ENCODE measurements at regions not wholly inside any gene's neighbourhood (a gene's known extent, or its start where the extent isn't known, plus 50 kb on each side); places are given as distances from the start of the nearest gene placed in this dataset.

DNA sequence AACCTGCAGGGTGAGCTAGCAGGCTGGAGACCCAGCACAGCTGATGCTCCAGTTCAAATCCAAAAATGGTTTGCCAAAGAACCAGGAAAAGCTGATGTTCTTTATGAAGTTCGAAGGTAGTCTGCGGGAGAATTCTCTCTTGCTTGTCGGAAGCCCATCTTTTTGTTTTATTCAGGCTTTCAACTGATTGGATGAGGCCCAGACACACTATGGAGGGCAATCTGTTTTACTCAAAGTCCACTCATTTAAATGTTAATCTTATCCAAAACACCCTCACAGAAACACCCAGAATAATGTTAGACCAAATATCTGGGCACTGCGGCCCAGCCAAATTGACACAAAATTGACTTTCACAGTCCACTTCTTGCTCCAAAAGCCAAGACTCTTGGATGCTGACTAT lies 105.6 kb upstream of the PMEPA1 start:
- BruUV-seq (replicated peaks) = no TSS peak
- FAIRE-seq = no peak
- in situ Hi-C loops (cut with MboI) = no loop called here
- WGBS (ENCODE audit: insufficient coverage, insufficient replicate concordance, low lambda C conversion rate, missing lambda C conversion rate) = 88% methylated on average over 4 of the region's 4 CpGs
- no peak overlapping the region for H2AFZ ChIP-seq (ENCODE audit: control insufficient read depth, low read depth, low read length)
- ChIA-PET CTCF (no interaction called here), POLR2A (no interaction called here), SMC1A (ENCODE audit: uncharacterized antibody, unreplicated experiment) (no interaction called here), RAD21 (ENCODE audit: unreplicated experiment) (no interaction called here)
- H3K36me3 ChIP-seq (ENCODE audit: control insufficient read depth in 2 of 2, insufficient read depth in 2 of 2, low read length in 1 of 2) = no peaks in the 10 kb centered on the region
- H3K9ac ChIP-seq (ENCODE audit: control insufficient read depth, insufficient read depth, low read length) = no peak overlapping the region
- no peak for ATAC-seq
- H3K9me3 ChIP-seq (replicated peaks; ENCODE audit: control insufficient read depth, insufficient read depth, low read length) = no peaks in the 10 kb centered on the region; the same call in 2 of the 3 replicates
- no peaks in the 10 kb centered on the region for H3K4me1 ChIP-seq (ENCODE audit: control insufficient read depth, insufficient read depth, low read length)
- intact Hi-C loops (cut with micrococcal nuclease; ENCODE audit: unreplicated experiment) = no loop called here
- H3K4me2 ChIP-seq (ENCODE audit: control insufficient read depth, insufficient read depth) = no peak overlapping the region
- no peaks in the 10 kb centered on the region for H4K20me1 ChIP-seq (ENCODE audit: control insufficient read depth, insufficient read depth)
- H3K27me3 ChIP-seq (replicated peaks in 1 of 2; ENCODE audit: control insufficient read depth in 2 of 2, insufficient read depth in 2 of 2, low read length in 1 of 2) = peaks cover 3 to 4% of the 10 kb centered on the region in 2 experiments; a peak in 2 of 4 replicates
- H3K79me2 ChIP-seq (ENCODE audit: control insufficient read depth, insufficient read depth, low read length) = no peaks in the 10 kb centered on the region
- no peak for DNase-seq (ENCODE audit: low read depth, low spot score)
- H3K27ac ChIP-seq (ENCODE audit: control insufficient read depth, insufficient read depth) = no peak overlapping the region
- no peak overlapping the region for H3K4me3 ChIP-seq
- TF ChIP-seq RBBP5 (conservative IDR thresholded peaks at IDR 0.05) = no peak
- no peak for TF ChIP-seq TAF1 (IDR thresholded peaks at IDR 0.05; ENCODE audit: borderline replicate concordance, low read depth, low read length)
- no peak for TF ChIP-seq TBL1XR1 (IDR thresholded peaks at IDR 0.05; ENCODE audit: low read depth, low read length)
- no peak for TF ChIP-seq MEF2A (IDR thresholded peaks at IDR 0.05; ENCODE audit: insufficient read depth, low read depth, low read length)
- TF ChIP-seq NFIC (IDR thresholded peaks at IDR 0.05; ENCODE audit: low read depth, low read length) = no peak
- no peak for TF ChIP-seq PML (IDR thresholded peaks at IDR 0.05; ENCODE audit: low read length)
- TF ChIP-seq MTA3 (IDR thresholded peaks at IDR 0.05; ENCODE audit: borderline replicate concordance, low read length) = no peak
- TF ChIP-seq, protein P1, sequence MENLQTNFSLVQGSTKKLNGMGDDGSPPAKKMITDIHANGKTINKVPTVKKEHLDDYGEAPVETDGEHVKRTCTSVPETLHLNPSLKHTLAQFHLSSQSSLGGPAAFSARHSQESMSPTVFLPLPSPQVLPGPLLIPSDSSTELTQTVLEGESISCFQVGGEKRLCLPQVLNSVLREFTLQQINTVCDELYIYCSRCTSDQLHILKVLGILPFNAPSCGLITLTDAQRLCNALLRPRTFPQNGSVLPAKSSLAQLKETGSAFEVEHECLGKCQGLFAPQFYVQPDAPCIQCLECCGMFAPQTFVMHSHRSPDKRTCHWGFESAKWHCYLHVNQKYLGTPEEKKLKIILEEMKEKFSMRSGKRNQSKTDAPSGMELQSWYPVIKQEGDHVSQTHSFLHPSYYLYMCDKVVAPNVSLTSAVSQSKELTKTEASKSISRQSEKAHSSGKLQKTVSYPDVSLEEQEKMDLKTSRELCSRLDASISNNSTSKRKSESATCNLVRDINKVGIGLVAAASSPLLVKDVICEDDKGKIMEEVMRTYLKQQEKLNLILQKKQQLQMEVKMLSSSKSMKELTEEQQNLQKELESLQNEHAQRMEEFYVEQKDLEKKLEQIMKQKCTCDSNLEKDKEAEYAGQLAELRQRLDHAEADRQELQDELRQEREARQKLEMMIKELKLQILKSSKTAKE (IDR thresholded peaks at IDR 0.05; ENCODE audit: low read depth, poor library complexity, severe bottlenecking) = no peak
- TF ChIP-seq POLR2A (IDR thresholded peaks at IDR 0.05; ENCODE audit: low read depth, low read length) = no peak
- no peak for TF ChIP-seq LARP7 (IDR thresholded peaks at IDR 0.05)
- no peak for TF ChIP-seq CHD1 (IDR thresholded peaks at IDR 0.05; ENCODE audit: low read depth, low read length)
- no peak for TF ChIP-seq CBX3 (IDR thresholded peaks at IDR 0.05; ENCODE audit: borderline replicate concordance, low read depth)
- TF ChIP-seq, protein P2, sequence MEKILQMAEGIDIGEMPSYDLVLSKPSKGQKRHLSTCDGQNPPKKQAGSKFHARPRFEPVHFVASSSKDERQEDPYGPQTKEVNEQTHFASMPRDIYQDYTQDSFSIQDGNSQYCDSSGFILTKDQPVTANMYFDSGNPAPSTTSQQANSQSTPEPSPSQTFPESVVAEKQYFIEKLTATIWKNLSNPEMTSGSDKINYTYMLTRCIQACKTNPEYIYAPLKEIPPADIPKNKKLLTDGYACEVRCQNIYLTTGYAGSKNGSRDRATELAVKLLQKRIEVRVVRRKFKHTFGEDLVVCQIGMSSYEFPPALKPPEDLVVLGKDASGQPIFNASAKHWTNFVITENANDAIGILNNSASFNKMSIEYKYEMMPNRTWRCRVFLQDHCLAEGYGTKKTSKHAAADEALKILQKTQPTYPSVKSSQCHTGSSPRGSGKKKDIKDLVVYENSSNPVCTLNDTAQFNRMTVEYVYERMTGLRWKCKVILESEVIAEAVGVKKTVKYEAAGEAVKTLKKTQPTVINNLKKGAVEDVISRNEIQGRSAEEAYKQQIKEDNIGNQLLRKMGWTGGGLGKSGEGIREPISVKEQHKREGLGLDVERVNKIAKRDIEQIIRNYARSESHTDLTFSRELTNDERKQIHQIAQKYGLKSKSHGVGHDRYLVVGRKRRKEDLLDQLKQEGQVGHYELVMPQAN (conservative IDR thresholded peaks at IDR 0.05) = no peak

Data from GM12878 (cell line).